Gastroesophageal sphincter (tissue), 3 donors: ENCODE measurements at regions not wholly inside any gene's neighbourhood (a gene's known extent, or its start where the extent isn't known, plus 50 kb on each side); places are given as distances from the start of the nearest gene placed in this dataset.

Source experiments
- CTCF ChIP-seq, 4 experiments: fragments of 200-600 bp in 2 of 4; fragments of 450-650 bp in 2 of 4; sonication (generic) in 1 of 4; IDR thresholded peaks; one replicate each; pipeline ENCODE4 v1.5.1; 2017 to 2019; ENCODE audit warnings: antibody characterized with exemption in 4 of 4, mild to moderate bottlenecking in 2 of 4, moderate library complexity in 2 of 4
- EP300 ChIP-seq: sonication (generic); formaldehyde crosslinking; IDR thresholded peaks from one replicate; pipeline ENCODE4 v1.6.1; 2017; ENCODE audit warnings: antibody characterized with exemption, mild to moderate bottlenecking
- POLR2AphosphoS5 ChIP-seq: sonication (generic); formaldehyde crosslinking; IDR thresholded peaks from one replicate; pipeline ENCODE4 v1.6.1; 2017; ENCODE audit warnings: antibody characterized with exemption

- TF ChIP-seq CTCF (IDR thresholded peaks at IDR 0.05) (no peak), POLR2AphosphoS5 (no peak), EP300 (no peak)
These were observed 237.6 kb downstream of the PTPRC start for GRCh38 chr1:198876371-198876871.
